GM21528 (cell line): ENCODE measurements at regions not wholly inside any gene's neighbourhood (a gene's known extent, or its start where the extent isn't known, plus 50 kb on each side); places are given as distances from the start of the nearest gene placed in this dataset.
A peak's percentile ranks its signal among the peaks of the same experiment; 100 is the strongest.
"Not testable (repeated sequence)": the region's sequence is repeated elsewhere in the genome, so short reads cannot be mapped to it uniquely, and the experiment has no call there.

Experiments used
- ATAC-seq: cut with Tn5 transposase; IDR thresholded peaks from one replicate; pipeline ENCODE4 v1.9.1; 2021; ENCODE audit warnings: mild to moderate bottlenecking, moderate library complexity; ENCODE audit not compliant: unreplicated experiment, low FRiP score

GRCh38 chr17:20681746-20682722 lies 102.5 kb downstream of the CDRT15L2 start:
- not testable (repeated sequence) for ATAC-seq

GRCh38 chr17:20683651-20684229 lies 104.2 kb downstream of the CDRT15L2 start:
- ATAC-seq = not testable (repeated sequence)

- not testable (repeated sequence) for ATAC-seq
Measured at GRCh38 chr17:20684975-20685374, 105.5 kb downstream of the CDRT15L2 start.

GRCh38 chr17:20687584-20687983 lies 108.1 kb downstream of the CDRT15L2 start:
- ATAC-seq = not testable (repeated sequence)

- not testable (repeated sequence) for ATAC-seq
Measured at GRCh38 chr17:20689170-20689749, 109.7 kb downstream of the CDRT15L2 start.

- not testable (repeated sequence) for ATAC-seq
Measured at GRCh38 chr17:20692706-20693105, 113.2 kb downstream of the CDRT15L2 start.

- not testable (repeated sequence) for ATAC-seq
Measured at GRCh38 chr17:20695871-20696270, 116.3 kb downstream of the CDRT15L2 start.

GRCh38 chr17:20698463-20699206 lies 119.1 kb downstream of the CDRT15L2 start:
- peak; percentile 87 for ATAC-seq

- not testable (repeated sequence) for ATAC-seq
Measured at GRCh38 chr17:20700528-20700927, 121.0 kb downstream of the CDRT15L2 start.

- ATAC-seq = not testable (repeated sequence)
Measured at GRCh38 chr17:20701366-20701765, 121.8 kb downstream of the CDRT15L2 start.

GRCh38 chr17:20702692-20703091 lies 123.2 kb downstream of the CDRT15L2 start:
- no peak for ATAC-seq

GRCh38 chr17:20703781-20704180 lies 124.3 kb downstream of the CDRT15L2 start:
- no peak for ATAC-seq

GRCh38 chr17:20705186-20705585 lies 125.7 kb downstream of the CDRT15L2 start:
- ATAC-seq = not testable (repeated sequence)

- no peak for ATAC-seq
Measured at GRCh38 chr17:20706751-20707373, 127.3 kb downstream of the CDRT15L2 start.

- ATAC-seq = not testable (repeated sequence)
Measured at GRCh38 chr17:20708821-20709220, 129.3 kb downstream of the CDRT15L2 start.

- ATAC-seq = not testable (repeated sequence)
Measured at GRCh38 chr17:20716481-20716880, 137.0 kb downstream of the CDRT15L2 start.

GRCh38 chr17:20721171-20721570 lies 141.6 kb downstream of the CDRT15L2 start:
- no peak for ATAC-seq

- not testable (repeated sequence) for ATAC-seq
Measured at GRCh38 chr17:20724391-20724790, 144.9 kb downstream of the CDRT15L2 start.

- not testable (repeated sequence) for ATAC-seq
Measured at GRCh38 chr17:20727201-20727600, 147.7 kb downstream of the CDRT15L2 start.

GRCh38 chr17:20728181-20728580 lies 148.7 kb downstream of the CDRT15L2 start:
- no peak for ATAC-seq
